ENCODE measurements at regions not wholly inside any gene's neighbourhood (a gene's known extent, or its start where the extent isn't known, plus 50 kb on each side); places are given as distances from the start of the nearest gene placed in this dataset.
"Not testable (repeated sequence)": the region's sequence is repeated elsewhere in the genome, so short reads cannot be mapped to it uniquely, and the experiment has no call there.

- not testable (repeated sequence) for DNase-seq (ENCODE audit: low spot score)
These were observed 589.2 kb downstream of the CWH43 start for GRCh38 chr4:49575250-49575649.

- not testable (repeated sequence) for DNase-seq (ENCODE audit: low spot score)
These were observed 592.3 kb downstream of the CWH43 start for GRCh38 chr4:49578371-49578770.

GRCh38 chr4:49578899-49579298 is 592.8 kb downstream of the CWH43 start:
- DNase-seq (ENCODE audit: low spot score): not testable (repeated sequence)

- DNase-seq (ENCODE audit: low spot score): not testable (repeated sequence)
These were observed 594.1 kb downstream of the CWH43 start for GRCh38 chr4:49580166-49580565.

- DNase-seq (ENCODE audit: low spot score): not testable (repeated sequence)
These were observed 602.3 kb downstream of the CWH43 start for GRCh38 chr4:49588401-49588800.

GRCh38 chr4:49618436-49618835 is 632.4 kb downstream of the CWH43 start:
- not testable (repeated sequence) for DNase-seq (ENCODE audit: low spot score)

GRCh38 chr4:49626478-49626877 is 640.4 kb downstream of the CWH43 start:
- not testable (repeated sequence) for DNase-seq (ENCODE audit: low spot score)

All from D341Med (cell line).